ENCODE measurements at regions not wholly inside any gene's neighbourhood (a gene's known extent, or its start where the extent isn't known, plus 50 kb on each side); places are given as distances from the start of the nearest gene placed in this dataset.

GRCh38 chr6:78345882-78346281 is 521.5 kb upstream of the IRAK1BP1 start:
- no peak for TF ChIP-seq CTCF (conservative IDR thresholded peaks at IDR 0.05)
- no peak for TF ChIP-seq EZH2 (IDR thresholded peaks at IDR 0.05; ENCODE audit: low read depth)

Data from PC-9 (cell line).